Esophagus squamous epithelium (tissue), 5 donors: ENCODE measurements at regions not wholly inside any gene's neighbourhood (a gene's known extent, or its start where the extent isn't known, plus 50 kb on each side); places are given as distances from the start of the nearest gene placed in this dataset.

Experiments
- DNase-seq: peaks from one replicate; lab custom pipeline; 2025; lab: John Stamatoyannopoulos, UW
- H3K27ac ChIP-seq, 4 donors: fragments of 200-600 bp; sonication (generic); one replicate each; pipeline ENCODE4 v1.5.1; 2016 to 2019; ENCODE audit warnings: mild to moderate bottlenecking in 1 of 4
- H3K27me3 ChIP-seq, 4 donors: fragments of 200-600 bp; sonication (generic); 1 replicate in 3 of 4; 2 replicates in 1 of 4; pipeline versions ENCODE4 v1.5.1 to v1.6.0; 2017 to 2021; ENCODE audit warnings: antibody characterized with exemption in 1 of 4
- H3K36me3 ChIP-seq, 3 donors: fragments of 200-600 bp; sonication (generic); one replicate each; pipeline ENCODE4 v1.5.1; 2016 to 2019
- H3K4me1 ChIP-seq, 3 donors: fragments of 200-600 bp; sonication (generic); one replicate each; pipeline ENCODE4 v1.5.1; 2017 to 2019
- H3K4me3 ChIP-seq, 4 donors: fragments of 200-600 bp; sonication (generic); 1 replicate in 3 of 4; 2 replicates in 1 of 4; pipeline ENCODE4 v1.5.1; 2016 to 2019; ENCODE audit warnings: mild to moderate bottlenecking in 2 of 4, moderate library complexity in 1 of 4
- H3K9me3 ChIP-seq, 3 donors: fragments of 200-600 bp; sonication (generic); one replicate each; pipeline ENCODE4 v1.5.1; 2016 to 2019
- CTCF ChIP-seq, 6 experiments: fragments of 450-650 bp in 4 of 6; fragments of 200-600 bp in 2 of 6; sonication (generic) in 2 of 6; IDR thresholded peaks; one replicate each; pipeline ENCODE4 v1.5.1; 2016 to 2019; ENCODE audit warnings: antibody characterized with exemption in 6 of 6, mild to moderate bottlenecking in 4 of 6, moderate library complexity in 4 of 6
- POLR2A ChIP-seq, 4 donors: fragments of 450-650 bp; IDR thresholded peaks; one replicate each; pipeline ENCODE4 v1.6.1; 2017; ENCODE audit warnings: antibody characterized with exemption in 4 of 4, mild to moderate bottlenecking in 4 of 4, moderate library complexity in 3 of 4
- WGBS, 2 donors: methylation state at CpG; one replicate each; pipeline ENCODE4 v1.1.5; 2018; 5-methylcytosine and 5-hydroxymethylcytosine counted together
- intact Hi-C: fragments of 100-400 bp; cut with DNase I; formaldehyde crosslinking; loops from one replicate; pipeline ENCODE4 v1.15.0; 2022
- donor health status: DM: yes; HTN: yes; CAD: no.

GRCh38 chr12:118649765-118650585 lies 273.6 kb downstream of the SUDS3 start:
- intact Hi-C loops: no loop called here
- H3K36me3 ChIP-seq: no peaks in the 10 kb centered on the region
- H3K9me3 ChIP-seq: no peaks in the 10 kb centered on the region
- no peak for TF ChIP-seq CTCF (IDR thresholded peaks at IDR 0.05)
- no peak for TF ChIP-seq POLR2A (IDR thresholded peaks at IDR 0.05)
- WGBS, 2 donors: 81 to 84% methylated on average over 18 of the region's 19 CpGs
- H3K27ac ChIP-seq: no peak overlapping the region
- H3K4me3 ChIP-seq: no peak overlapping the region
- no peak for DNase-seq
- no peaks in the 10 kb centered on the region for H3K4me1 ChIP-seq
- H3K27me3 ChIP-seq: no peaks in the 10 kb centered on the region

- no peaks in the 10 kb centered on the region for H3K27me3 ChIP-seq
- TF ChIP-seq CTCF (IDR thresholded peaks at IDR 0.05) (no peak), POLR2A (IDR thresholded peaks at IDR 0.05) (no peak)
These were observed 274.2 kb downstream of the SUDS3 start for GRCh38 chr12:118650586-118650960.

GRCh38 chr12:118651487-118651886 lies 275.1 kb downstream of the SUDS3 start:
- no peaks in the 10 kb centered on the region for H3K9me3 ChIP-seq
- WGBS, 2 donors: 31 to 52% methylated on average over 2 of the region's 2 CpGs
- H3K36me3 ChIP-seq: no peaks in the 10 kb centered on the region
- no peaks in the 10 kb centered on the region for H3K27me3 ChIP-seq
- DNase-seq: no peak
- intact Hi-C loops: no loop called here
- H3K4me3 ChIP-seq: no peak overlapping the region
- no peak overlapping the region for H3K27ac ChIP-seq
- no peaks in the 10 kb centered on the region for H3K4me1 ChIP-seq
- TF ChIP-seq CTCF (IDR thresholded peaks at IDR 0.05): no peak
- no peak for TF ChIP-seq POLR2A (IDR thresholded peaks at IDR 0.05)

More at GRCh38 chr12:118650586-118650960, 274.2 kb downstream of the SUDS3 start:
- Histone ChIP-seq H3K36me3 (no peaks in the 10 kb centered on the region), H3K27ac (no peak overlapping the region), H3K9me3 (no peaks in the 10 kb centered on the region), H3K4me1 (no peaks in the 10 kb centered on the region), H3K4me3 (no peak overlapping the region)
- 87 to 91% methylated on average over 6 to 7 of the region's 7 CpGs for WGBS, 2 donors
- intact Hi-C loops: no loop called here
- no peak for DNase-seq

- Histone ChIP-seq H3K36me3 (no peaks in the 10 kb centered on the region), H3K27ac (no peak overlapping the region), H3K4me3 (no peak overlapping the region), H3K9me3 (no peaks in the 10 kb centered on the region), H3K4me1 (no peaks in the 10 kb centered on the region), H3K27me3 (no peaks in the 10 kb centered on the region)
- TF ChIP-seq POLR2A (IDR thresholded peaks at IDR 0.05) (no peak), CTCF (IDR thresholded peaks at IDR 0.05) (no peak)
- intact Hi-C loops: no loop called here
- no peak for DNase-seq
- 35% methylated on average over 1 of the region's 1 CpG for WGBS, 2 donors
These were observed 279.2 kb downstream of the SUDS3 start for GRCh38 chr12:118655588-118655987.

GRCh38 chr12:118680356-118680963 lies 300.9 kb upstream of the SRRM4 start:
- H3K36me3 ChIP-seq: no peaks in the 10 kb centered on the region
- TF ChIP-seq POLR2A (IDR thresholded peaks at IDR 0.05): no peak
- TF ChIP-seq CTCF (IDR thresholded peaks at IDR 0.05): no peak
- 26 to 39% methylated on average over 6 to 7 of the region's 7 CpGs for WGBS, 2 donors
- no peak overlapping the region for H3K27ac ChIP-seq
- no peak overlapping the region for H3K4me3 ChIP-seq
- DNase-seq: no peak
- intact Hi-C loops: no loop called here
- H3K4me1 ChIP-seq: no peaks in the 10 kb centered on the region
- H3K9me3 ChIP-seq: peaks cover 0 to under 1% (median 0%) of the 10 kb centered on the region in 3 donors
- H3K27me3 ChIP-seq: no peaks in the 10 kb centered on the region
